Natural killer cell (primary cell): ENCODE measurements at regions not wholly inside any gene's neighbourhood (a gene's known extent, or its start where the extent isn't known, plus 50 kb on each side); places are given as distances from the start of the nearest gene placed in this dataset.

ENCODE experiments used
- ATAC-seq, 3 donors: fragments of 150-1000 bp in 2 of 3; fragments of 200-7000 bp in 1 of 3; cut with Tn5 transposase; 1 replicate in 1 of 3; 2 replicates in 2 of 3; pipeline ENCODE4 v1.10.0; 2021; ENCODE audit warnings: mild to moderate bottlenecking in 2 of 3, moderate library complexity in 2 of 3
- DNase-seq, 2 donors: peaks; one replicate each; pipeline versions ENCODE4 v3.0.0 to v3.0.0-alpha.2; 2013 to 2021; ENCODE audit warnings: mixed read lengths in 1 of 2
- H3K27ac ChIP-seq: one replicate; pipeline ENCODE4 v1.5.1; 2013; ENCODE audit warnings: mild to moderate bottlenecking, low read length
- H3K27me3 ChIP-seq: one replicate; pipeline ENCODE4 v1.6.1; 2013; ENCODE audit warnings: low read length; ENCODE audit not compliant: control insufficient read depth, insufficient read depth
- H3K36me3 ChIP-seq: one replicate; pipeline ENCODE4 v1.6.1; 2013; ENCODE audit warnings: low read length; ENCODE audit not compliant: control insufficient read depth, insufficient read depth
- H3K4me1 ChIP-seq: one replicate; pipeline ENCODE4 v1.6.1; 2013; ENCODE audit warnings: low read length; ENCODE audit not compliant: control insufficient read depth, insufficient read depth
- H3K4me3 ChIP-seq: one replicate; pipeline ENCODE4 v1.5.1; 2013; ENCODE audit warnings: low read length
- H3K9me3 ChIP-seq: one replicate; pipeline ENCODE4 v1.6.1; 2013; ENCODE audit warnings: low read length; ENCODE audit not compliant: control insufficient read depth, insufficient read depth
- H3K27ac Mint-ChIP-seq, 2 donors: one replicate each; pipeline ENCODE4 v1.8.0; 2022; ENCODE audit warnings: mild to moderate bottlenecking in 2 of 2, mixed read lengths in 2 of 2, moderate library complexity in 1 of 2
- H3K27me3 Mint-ChIP-seq, 2 donors: one replicate each; pipeline ENCODE4 v1.8.0; 2022; ENCODE audit warnings: low read depth in 2 of 2, mixed read lengths in 2 of 2
- H3K36me3 Mint-ChIP-seq: one replicate; pipeline ENCODE4 v1.8.0; 2022; ENCODE audit warnings: mixed read lengths
- H3K4me1 Mint-ChIP-seq, 2 donors: one replicate each; pipeline ENCODE4 v1.8.0; 2022; ENCODE audit warnings: mixed read lengths in 2 of 2
- H3K4me3 Mint-ChIP-seq: one replicate; pipeline ENCODE4 v1.8.0; 2022; ENCODE audit warnings: mild to moderate bottlenecking, moderate library complexity, mixed read lengths
- H3K9me3 Mint-ChIP-seq, 2 donors: one replicate each; pipeline ENCODE4 v1.8.0; 2022; ENCODE audit warnings: mixed read lengths in 2 of 2
- CTCF ChIP-seq: fragments of 200-600 bp; IDR thresholded peaks from one replicate; pipeline ENCODE4 v1.8.0; 2022; ENCODE audit warnings: antibody characterized with exemption
- WGBS: methylation state at CpG from one replicate; pipeline ENCODE4 v1.1.7; 2013; ENCODE audit warnings: missing lambda C conversion rate; ENCODE audit not compliant: insufficient coverage; 5-methylcytosine and 5-hydroxymethylcytosine counted together
- intact Hi-C: fragments of 100-400 bp; cut with micrococcal nuclease; formaldehyde crosslinking; loops from one replicate; pipeline ENCODE4 v1.14.2; 2022

GRCh38 chr15:99507016-99507503, 58.7 kb upstream of the MEF2A start:
- Mint-ChIP-seq H3K27me3 (peaks cover 19 to 41% of the 10 kb centered on the region in 2 donors), H3K36me3 (no peaks in the 10 kb centered on the region), H3K4me3 (peak overlapping the region; percentile 45), H3K27ac (no peak overlapping the region), H3K9me3 (no peaks in the 10 kb centered on the region), H3K4me1 (peaks cover 43 to 59% of the 10 kb centered on the region in 2 donors)
- intact Hi-C loops: loop anchor here (5.0 kb wide), 1 partner anchor 195 kb away; no protein-coding TSS in a partner anchor
- WGBS: 73% methylated on average over 6 of the region's 6 CpGs
- no peak overlapping the region for H3K4me3 ChIP-seq
- H3K4me1 ChIP-seq: peaks cover 78% of the 10 kb centered on the region
- no peaks in the 10 kb centered on the region for H3K36me3 ChIP-seq
- H3K27me3 ChIP-seq: no peaks in the 10 kb centered on the region
- no peak for ATAC-seq
- no peak overlapping the region for H3K27ac ChIP-seq
- H3K9me3 ChIP-seq: no peaks in the 10 kb centered on the region
- no peak for DNase-seq
- no peak for TF ChIP-seq CTCF

- Mint-ChIP-seq H3K4me3 (peak overlapping the region; percentile 63), H3K9me3 (no peaks in the 10 kb centered on the region), H3K27ac (peak overlapping the region in 1 of 2 donors; percentile 74), H3K36me3 (no peaks in the 10 kb centered on the region), H3K27me3 (peaks cover 14 to 41% of the 10 kb centered on the region in 2 donors), H3K4me1 (peaks cover 50 to 59% of the 10 kb centered on the region in 2 donors)
- Histone ChIP-seq H3K27ac (peak overlapping the region; percentile 6), H3K4me1 (peaks cover 78% of the 10 kb centered on the region), H3K4me3 (no peak overlapping the region), H3K36me3 (no peaks in the 10 kb centered on the region), H3K9me3 (no peaks in the 10 kb centered on the region), H3K27me3 (no peaks in the 10 kb centered on the region)
- 20% methylated on average over 24 of the region's 24 CpGs for WGBS
- intact Hi-C loops: loop anchor here (2.0 to 5.0 kb wide), 2 partner anchors 57 to 195 kb away; partner anchors contain the start of gene MEF2A
- no peak for TF ChIP-seq CTCF
- ATAC-seq (peak; percentile 76 to 94 (median 80)), DNase-seq (peak; percentile 24 to 54)
Observed at GRCh38 chr15:99507504-99508310, 58.1 kb upstream of the MEF2A start.

GRCh38 chr15:99508311-99508645, 57.5 kb upstream of the MEF2A start:
- no peak for ATAC-seq

More at GRCh38 chr15:99508311-99508645, 57.5 kb upstream of the MEF2A start:
- Mint-ChIP-seq H3K27ac (peak overlapping the region in 1 of 2 donors; percentile 74), H3K9me3 (no peaks in the 10 kb centered on the region), H3K4me3 (peak overlapping the region; percentile 63), H3K36me3 (no peaks in the 10 kb centered on the region), H3K4me1 (peaks cover 54 to 62% of the 10 kb centered on the region in 2 donors), H3K27me3 (peaks cover 12 to 41% of the 10 kb centered on the region in 2 donors)
- intact Hi-C loops: loop anchor here (2.0 to 5.0 kb wide), 2 partner anchors 57 to 194 kb away; partner anchors contain the start of gene MEF2A
- 46% methylated on average over 6 of the region's 6 CpGs for WGBS
- H3K9me3 ChIP-seq: peaks cover 2% of the 10 kb centered on the region
- TF ChIP-seq CTCF: no peak
- H3K27me3 ChIP-seq: no peaks in the 10 kb centered on the region
- peaks cover 72% of the 10 kb centered on the region for H3K4me1 ChIP-seq
- H3K36me3 ChIP-seq: no peaks in the 10 kb centered on the region
- H3K4me3 ChIP-seq: no peak overlapping the region
- no peak for DNase-seq
- peak overlapping the region; percentile 6 for H3K27ac ChIP-seq
